Colon (tissue), 2 donors: ENCODE measurements at regions not wholly inside any gene's neighbourhood (a gene's known extent, or its start where the extent isn't known, plus 50 kb on each side); places are given as distances from the start of the nearest gene placed in this dataset.

Experiments
- FAIRE-seq: peaks from 2 replicates; lab custom pipeline; 2012; peaks lifted over from hg19 to GRCh38; lab: Jason Lieb, UNC
- donor health status: control.
- donor health status: control.

DNA sequence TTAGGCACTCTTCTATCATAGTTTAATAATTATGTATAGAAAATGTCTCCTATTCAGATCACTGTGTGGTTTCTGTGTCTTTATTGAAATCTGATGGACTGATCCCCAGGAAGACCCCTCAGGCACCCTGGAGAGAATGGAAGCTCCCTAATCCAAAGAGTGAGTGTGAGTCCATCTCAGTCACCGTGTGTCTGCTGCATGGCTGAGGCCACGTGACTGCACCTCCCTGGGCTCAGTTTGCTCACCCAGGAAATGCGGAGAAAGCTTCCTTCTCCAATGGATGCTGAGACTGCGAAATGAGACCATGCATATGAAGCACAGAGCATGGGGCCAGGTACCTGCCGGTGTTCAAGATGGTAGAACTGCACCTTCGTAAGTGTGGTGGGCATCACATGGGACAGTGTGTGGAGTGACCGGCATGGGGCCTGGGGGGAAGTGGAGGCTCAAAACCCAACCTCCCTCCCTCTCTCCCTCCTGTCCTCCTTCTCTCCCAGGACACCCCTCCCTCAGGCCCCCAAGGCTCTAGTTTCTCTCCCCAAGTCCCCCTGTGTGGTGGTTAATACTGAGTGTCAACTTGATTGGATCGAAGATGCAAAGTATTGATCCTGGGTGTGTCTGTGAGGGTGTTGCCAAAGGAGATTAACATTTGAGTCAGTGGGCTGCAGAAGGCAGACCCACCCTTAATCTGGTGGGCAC lies 557.5 kb downstream of the PTPRU start:
- FAIRE-seq: no peak

DNA sequence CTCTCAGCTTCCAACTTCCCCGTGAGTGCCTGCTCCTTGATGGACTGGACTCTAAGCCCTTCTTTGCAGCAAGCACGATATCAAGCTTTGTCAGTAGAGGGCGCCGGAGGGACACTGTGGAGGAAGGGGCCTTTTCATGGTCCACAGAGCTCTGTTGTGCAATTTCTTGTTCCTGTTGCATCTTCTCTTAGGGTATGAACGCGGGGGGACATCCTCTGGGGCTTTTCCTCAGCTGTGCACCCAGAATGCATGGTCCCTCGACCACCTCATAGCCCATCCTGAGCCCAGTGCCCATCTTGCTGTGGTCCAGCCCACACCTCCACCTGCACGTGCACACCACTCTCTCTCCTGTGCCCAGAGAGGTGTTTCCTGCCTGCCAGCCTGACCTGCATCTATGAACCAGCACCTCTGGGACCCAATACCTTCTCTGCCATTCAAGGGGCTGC lies 556.8 kb downstream of the PTPRU start:
- FAIRE-seq: no peak

DNA sequence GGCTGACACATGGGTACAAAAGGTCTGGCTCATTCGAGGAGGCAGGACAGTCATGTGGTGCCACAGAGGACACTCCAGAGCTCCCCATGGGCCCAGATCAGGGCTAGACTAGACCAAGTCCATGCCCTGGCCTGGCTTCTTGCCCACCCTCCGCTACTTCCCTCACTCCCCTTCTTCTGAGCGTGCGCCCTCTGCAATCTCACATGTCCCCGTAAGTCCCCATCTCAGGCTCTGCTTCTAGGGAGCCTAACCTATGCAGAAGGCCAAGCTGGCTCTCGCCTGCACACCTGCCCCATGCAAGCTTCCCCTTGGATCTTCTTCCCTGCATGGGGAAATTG lies 553.6 kb downstream of the PTPRU start:
- FAIRE-seq: no peak

DNA sequence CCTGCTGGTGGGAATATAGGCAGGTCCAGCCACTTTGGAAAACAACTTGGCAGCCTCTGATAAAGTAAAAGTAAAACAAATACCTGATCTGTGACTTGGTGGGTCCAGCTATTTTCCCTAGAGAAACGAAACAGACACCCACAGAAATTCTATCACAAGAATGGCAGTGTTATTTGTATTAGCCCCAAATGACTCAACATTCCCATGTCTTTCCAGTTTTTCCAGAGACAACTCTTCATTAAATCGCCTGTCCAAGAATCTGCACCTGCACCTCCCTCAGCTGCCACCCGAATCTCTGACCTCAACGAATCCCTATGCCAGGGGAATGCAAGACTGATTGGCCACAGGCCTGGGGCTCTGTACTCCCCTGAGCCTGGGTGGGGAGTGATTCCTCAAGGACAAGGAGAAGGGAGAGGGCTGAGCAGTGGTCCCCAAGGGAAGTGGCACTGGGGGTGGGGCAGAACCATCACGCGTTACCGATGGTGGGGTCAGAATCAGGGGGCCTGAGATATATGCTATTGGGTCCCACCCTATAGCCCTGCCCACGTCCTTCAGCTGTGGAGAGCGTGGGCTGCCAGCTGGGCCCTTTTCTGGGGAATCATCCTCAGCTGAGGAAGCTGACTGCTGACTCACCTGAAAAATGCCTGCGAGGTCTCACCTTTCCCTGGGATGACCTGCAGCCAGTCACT lies 553.0 kb downstream of the PTPRU start:
- no peak for FAIRE-seq

DNA sequence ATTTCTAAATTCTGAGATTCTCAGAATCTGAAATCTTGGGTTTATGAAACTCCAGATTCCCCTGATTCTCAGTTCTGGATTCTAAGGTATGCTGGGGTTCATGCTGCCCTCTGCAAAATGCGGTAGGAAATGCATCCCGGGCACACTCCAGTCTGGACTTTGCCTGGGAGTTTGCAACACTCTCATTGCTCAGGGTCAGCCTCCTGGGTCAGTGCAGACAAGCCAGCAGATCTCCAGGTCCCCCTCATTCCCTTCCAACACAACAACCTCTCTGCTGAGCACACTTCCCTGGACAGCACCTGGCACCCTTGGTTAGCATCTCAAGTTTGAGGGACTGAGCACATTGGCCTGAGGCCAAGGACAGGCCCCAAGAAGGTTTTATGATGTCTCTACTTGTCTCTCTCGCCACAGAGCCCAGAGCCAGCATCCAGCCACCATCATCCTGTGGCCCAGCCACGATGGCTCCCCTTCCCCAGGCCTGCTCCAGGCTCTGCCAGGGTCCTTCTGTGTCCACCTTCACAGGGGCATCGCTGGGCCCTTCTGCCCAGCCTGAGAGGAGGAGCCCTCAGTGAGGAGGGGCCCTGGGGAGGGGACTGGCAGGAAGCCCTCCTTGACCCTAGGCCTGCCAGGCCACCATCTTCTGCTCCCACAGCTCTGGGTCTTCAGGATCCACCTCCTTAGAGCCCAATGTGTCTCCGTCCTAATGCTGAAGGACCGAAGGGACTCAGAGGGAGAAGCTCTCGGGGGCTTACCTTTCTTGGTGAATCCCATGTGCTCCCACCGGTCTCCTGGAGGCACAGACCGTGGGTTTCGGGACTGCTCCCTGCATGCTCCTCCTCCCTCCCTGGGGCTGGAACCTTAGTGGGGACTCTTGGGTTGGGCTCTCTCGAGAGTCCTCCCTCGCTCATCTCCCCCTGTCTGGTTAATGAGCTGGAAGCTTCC lies 550.7 kb downstream of the PTPRU start:
- FAIRE-seq: no peak

DNA sequence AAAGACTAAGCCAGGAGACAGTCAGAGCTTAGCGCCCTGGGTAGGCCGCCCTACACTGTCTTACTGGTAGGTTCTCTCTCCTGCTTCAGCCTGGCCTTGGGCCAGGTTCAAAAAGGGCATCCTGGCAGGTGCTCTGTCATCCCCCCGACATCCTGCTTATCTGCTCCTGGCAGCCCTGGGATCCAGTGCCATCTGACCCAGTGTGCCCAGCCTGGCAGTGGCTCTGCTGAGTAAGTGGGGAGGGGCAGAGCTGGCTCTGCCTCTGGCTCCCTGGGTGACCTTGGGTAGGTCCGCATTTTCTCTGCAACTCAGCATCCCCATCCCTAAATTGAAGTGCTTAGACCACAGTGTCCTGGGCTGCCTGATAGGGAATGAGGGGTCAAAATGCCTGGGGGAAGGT lies 549.9 kb downstream of the PTPRU start:
- FAIRE-seq: no peak

DNA sequence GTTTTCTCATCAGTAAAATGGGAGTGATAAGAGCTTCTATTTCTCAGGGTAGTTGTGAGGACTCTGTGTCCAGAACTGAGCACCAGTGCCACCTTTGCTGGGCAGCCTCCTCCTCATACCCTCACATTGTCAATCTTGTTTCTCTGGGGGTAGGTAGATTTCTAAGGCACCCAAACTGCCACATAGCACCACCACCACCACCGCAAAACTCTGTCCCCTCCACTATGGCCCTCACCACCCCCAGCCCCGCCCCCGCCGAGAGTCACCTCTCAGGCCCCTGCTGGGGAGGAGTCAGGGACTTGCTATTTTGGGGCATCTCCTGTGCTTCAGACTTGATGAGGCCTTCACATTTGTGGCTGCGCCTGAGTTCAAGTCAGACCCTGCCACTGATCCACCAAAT lies 549.2 kb downstream of the PTPRU start:
- FAIRE-seq: no peak

DNA sequence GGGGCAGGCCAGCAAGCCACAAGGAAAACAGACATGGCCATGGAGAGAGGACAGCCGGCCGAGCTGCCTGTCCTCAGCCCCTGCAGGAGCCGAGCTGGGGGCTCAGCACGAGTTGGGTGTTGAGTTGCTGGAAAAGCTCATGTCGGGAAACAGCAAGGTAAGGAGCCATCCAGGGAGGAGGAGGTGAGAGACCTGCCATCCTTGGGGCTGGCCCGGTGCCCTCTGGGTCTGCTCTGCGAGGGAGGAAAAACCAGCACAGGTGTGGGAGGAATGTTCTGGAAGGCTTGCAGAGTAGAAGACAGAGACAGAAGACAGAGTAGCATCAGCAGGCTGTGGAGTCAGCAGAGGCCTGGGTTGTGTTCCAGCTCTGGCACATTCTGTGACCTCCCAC lies 548.8 kb downstream of the PTPRU start:
- no peak for FAIRE-seq

DNA sequence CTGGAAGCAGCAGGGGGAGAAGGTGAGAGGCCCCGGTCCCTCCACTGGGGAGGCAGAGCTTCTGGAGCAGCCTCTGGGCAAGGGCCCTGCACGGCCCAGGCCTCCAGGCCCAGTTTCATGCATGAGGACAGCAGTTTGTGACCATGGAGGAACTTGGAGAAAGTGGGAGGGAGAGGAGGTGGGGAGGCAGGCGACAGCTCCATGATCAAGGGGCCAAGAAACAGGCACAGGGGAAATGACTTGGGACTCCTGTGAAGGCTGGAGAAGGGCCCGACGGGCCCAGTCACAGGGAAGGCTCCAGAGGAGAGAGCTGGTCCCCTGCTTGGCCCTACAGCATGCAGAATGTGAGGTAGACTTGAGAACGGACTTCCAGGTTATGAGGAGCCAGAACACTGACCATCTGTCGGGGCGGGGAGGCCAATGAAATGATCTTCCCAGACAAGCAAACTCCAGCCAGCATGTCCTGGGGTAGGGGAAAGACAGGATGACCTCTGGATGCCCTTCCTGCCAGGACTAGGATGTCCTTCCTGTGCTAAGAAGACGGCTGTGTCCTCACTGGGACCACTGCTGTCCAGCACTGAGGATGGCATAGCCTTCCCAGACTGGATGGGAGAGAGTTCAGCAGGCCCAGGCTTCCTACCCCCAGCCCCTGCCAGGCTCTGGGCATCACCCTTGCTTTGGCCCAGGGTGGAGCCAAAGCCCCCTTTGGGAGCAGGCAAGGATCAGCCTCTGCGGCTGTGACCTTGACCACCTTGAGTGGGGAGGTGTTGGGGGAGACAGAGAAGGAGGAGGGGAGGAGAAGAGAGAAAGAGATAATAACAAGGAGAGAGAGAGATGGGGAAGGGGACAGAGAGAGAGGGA lies 548.2 kb downstream of the PTPRU start:
- FAIRE-seq: no peak

DNA sequence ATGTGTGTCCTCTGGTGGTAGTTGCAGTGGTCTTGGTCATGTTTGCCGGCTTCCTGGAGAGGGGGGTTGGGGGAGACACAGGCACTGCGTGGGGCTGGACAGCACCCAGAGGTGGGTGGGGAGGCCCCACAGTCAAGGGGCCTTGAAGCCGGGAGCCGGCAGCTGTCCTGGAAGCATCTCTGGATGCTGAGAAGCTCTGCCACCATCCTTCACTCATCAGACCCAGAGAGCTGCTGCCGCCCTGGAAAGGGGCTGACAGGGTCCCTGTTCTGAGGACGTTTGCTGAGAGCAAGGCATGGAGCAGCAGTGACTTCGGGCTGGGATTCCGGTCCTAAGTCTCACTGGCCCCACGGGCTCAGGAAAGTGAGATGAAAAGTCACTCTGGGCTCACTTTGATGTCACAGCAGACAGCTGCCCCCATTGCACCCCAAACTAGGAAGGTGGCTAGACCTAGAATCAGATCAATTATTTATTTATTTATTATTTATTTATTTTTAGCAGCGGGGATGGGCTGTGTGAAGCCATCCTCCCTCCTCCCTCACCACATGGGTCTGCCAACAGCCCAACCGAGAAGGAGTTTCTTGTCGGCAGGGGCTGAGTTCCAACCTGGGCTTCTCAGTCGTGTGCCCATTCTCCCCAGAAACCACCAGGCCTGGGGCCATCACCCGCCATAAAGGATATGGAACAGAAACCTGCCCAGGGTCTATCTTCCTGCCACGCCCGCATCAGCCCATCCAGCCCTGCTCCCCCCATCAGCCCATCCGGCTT lies 547.4 kb downstream of the PTPRU start:
- no peak for FAIRE-seq

DNA sequence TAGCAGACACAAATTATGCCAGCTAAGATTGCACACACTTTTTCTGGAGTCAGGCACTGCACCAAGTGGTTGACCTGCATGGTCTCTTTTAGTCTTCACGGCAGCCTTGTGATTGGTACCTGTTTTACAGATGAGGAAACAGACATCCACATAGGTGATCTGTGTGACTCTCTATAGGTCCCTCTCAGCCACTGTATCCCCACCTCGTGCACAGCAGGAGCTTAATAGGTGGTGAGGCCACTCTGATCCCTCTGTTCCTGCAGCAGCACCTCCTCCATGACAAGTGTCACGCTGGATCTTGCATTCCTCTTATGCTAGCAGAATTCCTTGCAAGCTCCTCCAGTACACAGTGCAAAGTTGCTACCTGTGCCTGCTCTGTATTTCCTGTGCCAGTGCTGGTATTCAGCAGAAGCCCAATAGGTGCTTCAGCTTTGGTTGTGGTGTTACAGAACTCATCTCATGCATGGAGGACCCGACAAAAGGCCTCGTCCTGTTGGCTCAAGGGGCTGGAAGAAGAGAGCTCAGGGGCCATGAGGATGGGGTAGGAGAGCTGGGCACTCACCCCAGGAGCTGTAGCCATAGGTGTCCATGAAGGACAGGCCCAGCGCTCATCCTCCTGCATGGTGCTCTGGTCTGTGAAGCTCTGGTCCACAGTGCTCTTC lies 546.7 kb downstream of the PTPRU start:
- no peak for FAIRE-seq

DNA sequence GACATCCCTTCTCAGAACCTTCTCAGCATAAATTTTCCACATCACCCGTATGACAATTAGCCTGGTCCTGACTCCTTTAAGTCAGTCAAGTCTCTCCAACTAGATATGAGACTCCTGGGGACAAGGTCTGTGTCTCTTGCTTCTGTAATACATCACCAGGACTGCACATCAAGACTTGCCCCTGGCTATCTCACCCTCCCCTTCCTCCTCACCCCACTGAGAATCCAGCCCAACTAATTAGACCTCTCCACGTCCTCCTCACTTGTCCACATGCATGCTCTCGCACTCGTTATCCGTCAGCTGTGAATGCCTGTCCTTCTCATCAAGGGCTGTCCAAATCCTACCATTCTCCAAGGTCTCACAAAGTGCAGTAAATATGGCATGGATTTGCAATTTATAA lies 542.8 kb downstream of the PTPRU start:
- FAIRE-seq: no peak

DNA sequence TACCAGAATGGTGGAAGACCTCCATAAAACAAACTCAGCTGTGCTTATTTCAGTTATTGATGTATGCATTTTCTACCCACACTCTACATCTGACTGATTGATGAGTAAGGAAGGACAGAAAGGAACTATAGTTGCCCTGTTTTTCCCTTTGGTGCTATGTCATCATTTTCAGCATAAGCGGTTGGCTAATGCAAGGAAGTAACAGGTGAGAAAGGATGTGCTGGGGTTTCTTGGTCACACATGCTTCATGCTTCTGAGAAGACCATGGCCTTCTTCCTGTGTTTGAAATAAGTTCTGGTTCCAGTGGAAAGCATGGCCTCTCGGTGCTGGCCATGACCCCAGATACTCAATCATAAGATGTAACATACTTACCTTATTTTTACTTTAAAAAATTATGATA lies 541.2 kb downstream of the PTPRU start:
- no peak for FAIRE-seq

DNA sequence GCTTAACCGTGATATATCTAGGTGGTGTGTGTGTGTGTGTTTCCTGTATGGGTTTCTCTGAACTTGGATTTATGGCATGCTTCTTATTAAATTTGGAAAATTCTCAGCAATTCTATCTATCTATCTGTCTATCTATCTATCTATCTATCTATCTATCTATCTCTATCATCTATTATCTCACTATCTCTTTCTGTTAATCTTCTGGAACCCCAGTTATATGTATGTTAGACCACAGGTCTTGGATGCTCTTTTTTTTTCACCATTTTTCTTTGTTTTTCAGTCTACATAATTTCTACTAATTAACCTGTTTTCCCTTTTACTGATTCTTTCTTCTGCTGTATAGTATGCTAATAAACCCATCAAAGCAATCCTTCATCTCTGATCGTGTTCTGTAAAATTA lies 538.0 kb downstream of the PTPRU start:
- no peak for FAIRE-seq

DNA sequence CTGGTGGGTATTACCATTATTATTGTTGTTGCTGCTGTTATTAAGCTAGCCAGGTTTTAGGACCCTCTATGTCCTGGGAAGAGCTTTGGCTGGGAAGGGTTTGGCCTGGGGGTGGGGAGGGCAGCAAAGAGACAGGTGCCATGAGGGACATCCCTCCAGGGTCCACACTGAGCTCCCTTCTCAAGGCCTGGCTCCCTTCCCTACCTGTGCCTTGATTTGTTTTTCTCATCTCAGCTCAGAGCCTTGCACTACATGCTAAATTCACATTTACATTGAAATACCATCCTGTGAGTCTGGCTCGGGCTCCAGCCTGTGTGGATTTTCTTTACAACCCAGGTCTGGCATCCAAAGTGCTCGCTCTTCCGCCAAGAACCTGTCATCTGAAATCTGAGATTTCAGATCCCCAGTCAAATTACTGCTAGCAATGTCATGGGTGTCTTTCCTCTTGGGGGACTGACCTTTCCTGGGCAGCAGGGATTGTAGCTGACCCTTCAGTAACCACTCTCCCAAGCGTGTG lies 536.3 kb downstream of the PTPRU start:
- FAIRE-seq: no peak

DNA sequence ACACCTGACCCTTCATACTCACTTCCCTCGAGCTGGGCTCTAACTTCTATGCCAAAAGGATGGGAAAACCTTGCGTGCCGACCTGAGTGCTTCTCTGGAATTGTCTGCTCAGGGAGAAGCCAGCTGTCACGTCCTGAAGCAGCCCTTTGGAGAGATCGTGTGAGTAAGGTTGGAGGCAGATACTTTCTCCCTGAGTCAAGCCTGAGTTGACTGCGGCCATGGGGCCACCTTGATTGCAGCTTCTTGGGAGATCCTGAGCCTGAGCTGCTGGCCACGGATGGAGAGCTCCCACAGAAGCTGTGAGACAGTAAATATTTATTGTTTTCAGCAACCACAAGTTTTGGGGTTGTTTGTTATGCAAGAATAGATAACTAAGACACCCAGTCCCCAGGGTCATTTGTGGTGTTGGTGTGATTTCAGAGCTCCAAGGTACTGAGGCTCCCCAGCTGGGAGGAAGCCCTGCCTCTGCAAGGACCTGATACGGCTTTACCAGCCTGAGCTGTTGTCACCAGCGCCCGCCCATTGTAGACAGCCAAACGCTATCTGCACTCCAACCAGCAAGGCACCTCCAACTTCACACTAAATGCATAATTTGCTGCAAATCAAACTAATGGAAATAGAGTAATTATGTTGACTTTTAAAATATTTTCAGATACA lies 531.6 kb downstream of the PTPRU start:
- FAIRE-seq: no peak

DNA sequence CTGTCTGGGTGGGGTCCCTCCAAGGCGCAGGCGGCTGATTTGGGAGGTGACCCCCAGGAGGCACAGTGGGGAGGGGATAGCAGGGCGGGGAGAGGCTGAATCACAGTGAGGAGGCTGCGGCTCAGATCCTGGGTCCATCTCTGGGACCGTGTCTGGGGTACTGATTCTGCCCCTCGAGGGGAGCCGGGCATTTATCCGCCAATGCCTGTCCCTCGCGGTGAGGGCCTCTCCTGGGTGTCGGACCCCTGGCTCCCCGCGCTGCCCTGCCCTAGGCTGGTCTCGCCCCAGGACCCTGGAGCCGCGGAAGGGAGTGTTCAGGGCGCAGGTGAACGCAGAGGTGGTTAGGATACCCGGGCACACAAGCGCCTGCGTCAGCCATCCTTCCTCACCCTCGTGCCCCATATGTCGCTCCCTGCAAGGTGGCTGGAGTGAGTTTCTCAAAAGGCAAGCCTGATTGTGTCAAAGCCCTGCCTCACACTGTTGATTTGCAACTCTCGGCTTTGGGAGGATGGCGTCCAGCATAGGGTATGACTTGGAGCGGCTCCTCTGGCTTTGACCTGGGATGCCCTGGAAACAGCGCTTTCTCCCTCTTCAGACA lies 530.9 kb downstream of the PTPRU start:
- FAIRE-seq: no peak

DNA sequence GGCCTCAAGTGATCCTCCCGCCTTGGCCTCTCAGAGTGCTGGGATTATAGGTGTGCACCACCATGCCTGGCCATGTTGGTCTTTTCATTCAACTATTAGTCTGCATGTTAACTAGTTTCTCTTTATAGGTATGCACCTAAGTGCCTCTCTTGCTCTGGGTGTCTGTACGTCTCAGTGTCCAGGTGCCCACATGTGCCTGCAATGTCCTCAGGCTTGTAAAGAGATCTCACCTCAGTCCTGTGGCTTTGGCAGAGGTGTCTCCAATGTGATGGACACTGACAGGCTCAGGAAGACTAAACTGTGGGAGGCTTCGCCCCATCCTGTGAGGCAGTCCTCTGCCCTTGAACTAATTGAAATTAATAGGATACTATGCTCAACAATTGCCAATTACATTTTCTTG lies 526.3 kb downstream of the PTPRU start:
- no peak for FAIRE-seq

DNA sequence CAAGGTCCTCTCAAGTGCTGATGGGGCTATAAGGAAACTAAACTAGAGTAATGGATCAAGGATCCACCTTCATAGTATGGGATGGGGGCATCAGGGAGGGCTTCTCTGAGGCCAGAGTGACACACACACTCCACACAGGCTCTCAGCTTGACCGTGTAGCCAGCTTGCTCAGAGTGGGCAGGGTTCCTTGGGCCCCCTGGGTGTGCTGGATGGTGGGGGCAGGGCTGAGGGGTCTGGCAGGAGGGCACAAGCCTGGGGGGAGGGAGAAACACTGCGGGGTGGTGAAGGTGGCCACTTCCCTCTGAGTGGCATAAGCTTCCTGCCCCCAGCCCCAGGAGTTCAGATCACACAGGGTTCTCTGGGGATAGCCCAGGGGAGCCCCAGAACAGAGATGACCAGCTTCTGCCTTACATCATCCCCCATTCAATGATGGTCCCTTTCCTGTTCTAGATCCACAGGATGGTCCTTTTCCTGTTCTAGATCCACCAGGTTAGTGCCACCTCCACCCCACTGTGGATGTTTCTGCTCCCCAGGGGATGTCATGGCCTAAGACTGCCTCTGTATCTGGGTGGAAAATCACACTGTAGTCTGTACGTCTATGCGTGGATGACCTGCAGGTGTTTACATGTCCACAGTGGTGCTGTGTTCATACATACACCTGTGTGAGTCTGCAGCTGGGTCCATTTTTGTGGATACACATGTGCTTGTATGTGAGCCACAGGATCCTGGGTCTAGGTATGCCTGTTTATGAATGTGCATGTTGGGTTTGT lies 525.0 kb downstream of the PTPRU start:
- FAIRE-seq: no peak
